Body of pancreas (tissue), 4 donors: ENCODE measurements at regions not wholly inside any gene's neighbourhood (a gene's known extent, or its start where the extent isn't known, plus 50 kb on each side); places are given as distances from the start of the nearest gene placed in this dataset.

Source experiments
- ATAC-seq: fragments of 150-250 bp; one replicate; pipeline ENCODE4 v1.9.1; 2016
- DNase-seq, 4 donors: peaks; one replicate each; pipeline ENCODE4 v3.0.0-alpha.2; 2019
- H3K27ac ChIP-seq, 4 donors: fragments of 200-600 bp; sonication (generic); 1 replicate in 3 of 4; 2 replicates in 1 of 4; pipeline versions ENCODE4 v1.5.1 to v1.6.1; 2016 to 2019; ENCODE audit warnings: mild to moderate bottlenecking in 1 of 4, mixed read lengths in 1 of 4, moderate library complexity in 1 of 4
- H3K27me3 ChIP-seq, 2 donors: fragments of 200-600 bp; sonication (generic); one replicate each; pipeline ENCODE4 v1.6.0; 2016; ENCODE audit warnings: mild to moderate bottlenecking in 1 of 2
- H3K36me3 ChIP-seq, 2 donors: fragments of 200-600 bp; sonication (generic); replicated peaks in 1 of 2; 2 replicates each; pipeline ENCODE4 v1.5.1; 2016; ENCODE audit warnings: low read depth in 2 of 2; ENCODE audit not compliant: insufficient read depth in 1 of 2
- H3K4me1 ChIP-seq: fragments of 200-600 bp; sonication (generic); one replicate; pipeline ENCODE4 v1.6.0; 2016
- H3K4me3 ChIP-seq, 2 donors: fragments of 200-600 bp; sonication (generic); 1 replicate in 1 of 2; 2 replicates in 1 of 2; pipeline ENCODE4 v1.5.1; 2016 to 2019
- H3K9me3 ChIP-seq, 3 donors: fragments of 200-600 bp; sonication (generic); 1 replicate in 2 of 3; 2 replicates in 1 of 3; pipeline ENCODE4 v1.5.1; 2016
- CTCF ChIP-seq, 7 experiments: fragments of 450-650 bp in 4 of 7; fragments of 200-600 bp in 3 of 7; sonication (generic) in 3 of 7; IDR thresholded peaks; one replicate each; pipeline ENCODE4 v1.5.1; 2016 to 2019; ENCODE audit warnings: antibody characterized with exemption in 7 of 7
- POLR2A ChIP-seq, 3 donors: fragments of 450-650 bp; IDR thresholded peaks; one replicate each; pipeline ENCODE4 v1.6.1; 2016; ENCODE audit warnings: antibody characterized with exemption in 3 of 3, mild to moderate bottlenecking in 2 of 3
- WGBS, 2 donors: methylation state at CpG; one replicate each; pipeline ENCODE4 v1.1.5; 2017; 5-methylcytosine and 5-hydroxymethylcytosine counted together
- intact Hi-C: fragments of 100-400 bp; cut with DNase I; formaldehyde crosslinking; loops from one replicate; pipeline ENCODE4 v1.15.1; 2023

GRCh38 chr3:18835021-18835420 is 313.3 kb upstream of the KCNH8 start:
- no peak for ATAC-seq
- WGBS, 2 donors: 82 to 83% methylated on average over 4 of the region's 4 CpGs
- Histone ChIP-seq H3K9me3 (no peaks in the 10 kb centered on the region), H3K4me3 (no peak overlapping the region), H3K27me3 (no peaks in the 10 kb centered on the region), H3K36me3 (no peaks in the 10 kb centered on the region), H3K27ac (no peak overlapping the region), H3K4me1 (no peaks in the 10 kb centered on the region)
- intact Hi-C loops: no loop called here
- no peak for TF ChIP-seq POLR2A (IDR thresholded peaks at IDR 0.05)
- TF ChIP-seq CTCF (IDR thresholded peaks at IDR 0.05): no peak
- no peak for DNase-seq

- Histone ChIP-seq H3K4me1 (no peaks in the 10 kb centered on the region), H3K27ac (no peak overlapping the region), H3K27me3 (no peaks in the 10 kb centered on the region), H3K9me3 (no peaks in the 10 kb centered on the region), H3K36me3 (no peaks in the 10 kb centered on the region), H3K4me3 (no peak overlapping the region)
- ATAC-seq: no peak
- intact Hi-C loops: no loop called here
- no peak for DNase-seq
- TF ChIP-seq CTCF (IDR thresholded peaks at IDR 0.05) (no peak), POLR2A (IDR thresholded peaks at IDR 0.05) (no peak)
- WGBS, 2 donors: 51 to 68% methylated on average over 5 of the region's 5 CpGs
These were observed 318.2 kb upstream of the KCNH8 start for GRCh38 chr3:18830087-18830486.

GRCh38 chr3:18828637-18829036 is 319.7 kb upstream of the KCNH8 start:
- TF ChIP-seq CTCF (IDR thresholded peaks at IDR 0.05): no peak
- no peak for TF ChIP-seq POLR2A (IDR thresholded peaks at IDR 0.05)
- Histone ChIP-seq H3K27me3 (no peaks in the 10 kb centered on the region), H3K36me3 (no peaks in the 10 kb centered on the region), H3K4me1 (no peaks in the 10 kb centered on the region), H3K27ac (no peak overlapping the region), H3K9me3 (no peaks in the 10 kb centered on the region), H3K4me3 (no peak overlapping the region)
- DNase-seq: no peak
- 92 to 94% methylated on average over 2 of the region's 2 CpGs for WGBS, 2 donors
- ATAC-seq: no peak
- intact Hi-C loops: no loop called here

- H3K4me3 ChIP-seq: no peak overlapping the region
- intact Hi-C loops: no loop called here
- 67 to 73% methylated on average over 3 of the region's 3 CpGs for WGBS, 2 donors
- DNase-seq: no peak
- no peaks in the 10 kb centered on the region for H3K4me1 ChIP-seq
- no peak for TF ChIP-seq POLR2A (IDR thresholded peaks at IDR 0.05)
- TF ChIP-seq CTCF (IDR thresholded peaks at IDR 0.05): no peak
- H3K27ac ChIP-seq: no peak overlapping the region
- no peaks in the 10 kb centered on the region for H3K27me3 ChIP-seq
- no peaks in the 10 kb centered on the region for H3K36me3 ChIP-seq
- no peaks in the 10 kb centered on the region for H3K9me3 ChIP-seq
- ATAC-seq: no peak
These were observed 320.6 kb upstream of the KCNH8 start for GRCh38 chr3:18827664-18828063.

GRCh38 chr3:18825665-18826064 is 322.6 kb upstream of the KCNH8 start:
- H3K9me3 ChIP-seq: no peaks in the 10 kb centered on the region
- no peak overlapping the region for H3K4me3 ChIP-seq
- DNase-seq (no peak), ATAC-seq (no peak)
- no peaks in the 10 kb centered on the region for H3K27me3 ChIP-seq
- no peak overlapping the region for H3K27ac ChIP-seq
- no peaks in the 10 kb centered on the region for H3K36me3 ChIP-seq
- TF ChIP-seq CTCF (IDR thresholded peaks at IDR 0.05) (no peak), POLR2A (IDR thresholded peaks at IDR 0.05) (no peak)
- intact Hi-C loops: no loop called here
- 86 to 98% methylated on average over 2 of the region's 2 CpGs for WGBS, 2 donors
- H3K4me1 ChIP-seq: no peaks in the 10 kb centered on the region
